Neural progenitor cell (in vitro differentiated cells): ENCODE measurements at regions not wholly inside any gene's neighbourhood (a gene's known extent, or its start where the extent isn't known, plus 50 kb on each side); places are given as distances from the start of the nearest gene placed in this dataset.
A peak's percentile ranks its signal among the peaks of the same experiment; 100 is the strongest.

ENCODE experiments used
- DNase-seq: peaks from one replicate; pipeline ENCODE4 v3.0.0-alpha.2; 2016; ENCODE audit warnings: low spot score
- H2AFZ ChIP-seq: fragments of 200-600 bp; sonication (generic); replicated peaks from 2 replicates; pipeline ENCODE4 v1.6.1; 2016; ENCODE audit warnings: antibody characterized with exemption
- H3F3A ChIP-seq: fragments of 200-600 bp; sonication (generic); 2 replicates; pipeline ENCODE4 v1.6.1; 2016; ENCODE audit warnings: antibody characterized with exemption, low read depth
- H3K27ac ChIP-seq: fragments of 200-600 bp; sonication (generic); 2 replicates; pipeline ENCODE4 v1.5.1; 2016; ENCODE audit warnings: mild to moderate bottlenecking
- H3K27me3 ChIP-seq: fragments of 200-600 bp; sonication (generic); 2 replicates; pipeline ENCODE4 v1.6.1; 2016; ENCODE audit warnings: mild to moderate bottlenecking, moderate library complexity
- H3K36me3 ChIP-seq: fragments of 200-600 bp; sonication (generic); 2 replicates; pipeline ENCODE4 v1.5.1; 2016
- H3K4me1 ChIP-seq: fragments of 200-600 bp; sonication (generic); 2 replicates; pipeline ENCODE4 v1.6.1; 2016; ENCODE audit warnings: mixed run types
- H3K4me2 ChIP-seq: fragments of 200-600 bp; sonication (generic); 2 replicates; pipeline ENCODE4 v1.6.1; 2016
- H3K4me3 ChIP-seq: fragments of 200-600 bp; sonication (generic); 2 replicates; pipeline ENCODE4 v1.5.1; 2016
- H3K79me2 ChIP-seq: fragments of 200-600 bp; sonication (generic); 2 replicates; pipeline ENCODE4 v1.6.1; 2016; ENCODE audit warnings: low read depth
- H3K9ac ChIP-seq: fragments of 200-600 bp; sonication (generic); 2 replicates; pipeline ENCODE4 v1.6.1; 2016
- H3K9me3 ChIP-seq: fragments of 200-600 bp; sonication (generic); 2 replicates; pipeline ENCODE4 v1.5.1; 2016; ENCODE audit warnings: low read depth
- H4K20me1 ChIP-seq: fragments of 200-600 bp; sonication (generic); 2 replicates; pipeline ENCODE4 v1.6.1; 2016; ENCODE audit warnings: low read depth
- H3K27ac Mint-ChIP-seq: 3 replicates; pipeline ENCODE4 v1.8.0; 2021; ENCODE audit warnings: mixed read lengths
- H3K27me3 Mint-ChIP-seq: 2 replicates; pipeline ENCODE4 v1.8.0; 2022; ENCODE audit warnings: low read depth, mild to moderate bottlenecking, inconsistent platforms, moderate library complexity, mixed read lengths; ENCODE audit not compliant: insufficient read depth
- H3K36me3 Mint-ChIP-seq: 3 replicates; pipeline ENCODE4 v1.8.0; 2021; ENCODE audit warnings: mixed read lengths
- H3K4me1 Mint-ChIP-seq: 3 replicates; pipeline ENCODE4 v1.8.0; 2021; ENCODE audit warnings: mixed read lengths
- H3K4me3 Mint-ChIP-seq: 3 replicates; pipeline ENCODE4 v1.8.0; 2021; ENCODE audit warnings: mild to moderate bottlenecking, moderate library complexity, mixed read lengths
- H3K9me3 Mint-ChIP-seq: 3 replicates; pipeline ENCODE4 v1.8.0; 2020; ENCODE audit warnings: mixed read lengths
- EZH2 ChIP-seq: fragments of 200-600 bp; sonication (generic); IDR thresholded peaks from 2 replicates; pipeline ENCODE4 v1.6.1; 2017; ENCODE audit warnings: antibody characterized with exemption, mild to moderate bottlenecking, moderate library complexity
- EZH2phosphoT487 ChIP-seq: fragments of 200-600 bp; sonication (generic); IDR thresholded peaks from 2 replicates; pipeline ENCODE4 v1.6.1; 2017; ENCODE audit warnings: antibody characterized with exemption
- TF ChIP-seq, protein P1 (sequence below): fragments of 200-600 bp; sonication (generic); IDR thresholded peaks from 2 replicates; pipeline ENCODE4 v1.5.1; 2017; ENCODE audit warnings: antibody characterized with exemption, mild to moderate bottlenecking

DNA sequence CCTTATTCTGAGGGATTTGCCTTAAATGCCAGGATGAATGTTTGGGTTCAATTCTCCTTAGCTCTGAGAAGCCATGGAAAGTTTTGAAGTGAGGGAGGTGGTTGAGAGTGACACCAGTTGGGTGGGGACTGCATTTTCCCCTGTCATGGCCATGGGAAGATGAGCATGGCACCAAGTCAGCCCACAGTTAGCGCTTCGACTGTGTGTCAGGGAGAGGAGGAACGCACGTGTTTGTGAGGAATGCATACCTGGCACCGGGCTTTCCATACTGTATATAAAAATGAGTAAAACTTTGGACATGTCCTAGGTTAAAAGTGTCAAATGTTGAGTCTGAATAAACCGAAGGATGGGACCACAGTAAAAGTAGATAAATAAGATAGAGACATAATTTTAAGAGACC lies 187.5 kb upstream of the KL start:
- H4K20me1 ChIP-seq, result no peaks in the 10 kb centered on the region
- H2AFZ ChIP-seq, result no peak overlapping the region
- no peaks in the 10 kb centered on the region for H3K9me3 ChIP-seq
- H3K9ac ChIP-seq, result no peak overlapping the region
- no peak for TF ChIP-seq EZH2phosphoT487
- H3K4me2 ChIP-seq, result no peak overlapping the region
- H3K36me3 ChIP-seq, result no peaks in the 10 kb centered on the region
- H3K27me3 Mint-ChIP-seq, result peaks cover 3% of the 10 kb centered on the region
- H3K4me1 Mint-ChIP-seq, result peaks cover 26% of the 10 kb centered on the region
- H3K4me3 ChIP-seq, result no peak overlapping the region
- H3K79me2 ChIP-seq, result no peaks in the 10 kb centered on the region
- no peaks in the 10 kb centered on the region for H3K36me3 Mint-ChIP-seq
- no peaks in the 10 kb centered on the region for H3F3A ChIP-seq
- H3K4me1 ChIP-seq, result peaks cover 12% of the 10 kb centered on the region
- H3K4me3 Mint-ChIP-seq, result no peak overlapping the region
- no peak overlapping the region for H3K27ac ChIP-seq
- no peak for DNase-seq
- peaks cover 5% of the 10 kb centered on the region for H3K9me3 Mint-ChIP-seq
- no peaks in the 10 kb centered on the region for H3K27me3 ChIP-seq
- H3K27ac Mint-ChIP-seq, result no peak overlapping the region

DNA sequence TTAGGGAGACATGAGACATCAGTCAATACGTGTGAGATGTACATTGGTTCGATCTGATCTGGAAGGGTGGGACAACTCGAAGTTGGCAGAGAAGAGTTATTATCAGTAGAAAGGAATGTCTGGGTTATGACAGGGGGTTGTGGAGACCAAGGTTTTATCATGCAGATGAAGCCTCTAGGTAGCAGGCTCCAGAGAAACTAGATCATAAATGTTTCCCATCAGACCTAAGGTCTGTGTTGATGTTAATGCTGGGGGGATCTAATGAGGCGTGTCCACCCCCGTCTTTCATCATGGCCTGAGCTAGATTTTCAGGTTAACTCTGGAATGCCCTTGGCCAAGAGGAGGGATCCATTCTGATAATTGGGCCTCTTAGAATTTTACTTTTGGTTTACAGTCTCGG lies 187.0 kb upstream of the KL start:
- no peaks in the 10 kb centered on the region for H3K9me3 ChIP-seq
- H3K36me3 ChIP-seq, result no peaks in the 10 kb centered on the region
- H2AFZ ChIP-seq, result peak overlapping the region; percentile 48
- H3K4me2 ChIP-seq, result no peak overlapping the region
- H3K9ac ChIP-seq, result no peak overlapping the region
- H3K4me1 ChIP-seq, result peaks cover 12% of the 10 kb centered on the region
- Mint-ChIP-seq H3K27ac (peak overlapping the region; percentile 0), H3K36me3 (no peaks in the 10 kb centered on the region), H3K4me3 (no peak overlapping the region), H3K27me3 (peaks cover 3% of the 10 kb centered on the region), H3K4me1 (peaks cover 26% of the 10 kb centered on the region), H3K9me3 (peaks cover 8% of the 10 kb centered on the region)
- no peaks in the 10 kb centered on the region for H3K79me2 ChIP-seq
- no peak for TF ChIP-seq EZH2phosphoT487
- no peak for TF ChIP-seq EZH2
- TF ChIP-seq, protein P1, sequence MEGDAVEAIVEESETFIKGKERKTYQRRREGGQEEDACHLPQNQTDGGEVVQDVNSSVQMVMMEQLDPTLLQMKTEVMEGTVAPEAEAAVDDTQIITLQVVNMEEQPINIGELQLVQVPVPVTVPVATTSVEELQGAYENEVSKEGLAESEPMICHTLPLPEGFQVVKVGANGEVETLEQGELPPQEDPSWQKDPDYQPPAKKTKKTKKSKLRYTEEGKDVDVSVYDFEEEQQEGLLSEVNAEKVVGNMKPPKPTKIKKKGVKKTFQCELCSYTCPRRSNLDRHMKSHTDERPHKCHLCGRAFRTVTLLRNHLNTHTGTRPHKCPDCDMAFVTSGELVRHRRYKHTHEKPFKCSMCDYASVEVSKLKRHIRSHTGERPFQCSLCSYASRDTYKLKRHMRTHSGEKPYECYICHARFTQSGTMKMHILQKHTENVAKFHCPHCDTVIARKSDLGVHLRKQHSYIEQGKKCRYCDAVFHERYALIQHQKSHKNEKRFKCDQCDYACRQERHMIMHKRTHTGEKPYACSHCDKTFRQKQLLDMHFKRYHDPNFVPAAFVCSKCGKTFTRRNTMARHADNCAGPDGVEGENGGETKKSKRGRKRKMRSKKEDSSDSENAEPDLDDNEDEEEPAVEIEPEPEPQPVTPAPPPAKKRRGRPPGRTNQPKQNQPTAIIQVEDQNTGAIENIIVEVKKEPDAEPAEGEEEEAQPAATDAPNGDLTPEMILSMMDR, result no peak
- H3F3A ChIP-seq, result no peaks in the 10 kb centered on the region
- H3K27ac ChIP-seq, result no peak overlapping the region
- no peaks in the 10 kb centered on the region for H3K27me3 ChIP-seq
- DNase-seq, result no peak
- H4K20me1 ChIP-seq, result no peaks in the 10 kb centered on the region
- H3K4me3 ChIP-seq, result no peak overlapping the region

DNA sequence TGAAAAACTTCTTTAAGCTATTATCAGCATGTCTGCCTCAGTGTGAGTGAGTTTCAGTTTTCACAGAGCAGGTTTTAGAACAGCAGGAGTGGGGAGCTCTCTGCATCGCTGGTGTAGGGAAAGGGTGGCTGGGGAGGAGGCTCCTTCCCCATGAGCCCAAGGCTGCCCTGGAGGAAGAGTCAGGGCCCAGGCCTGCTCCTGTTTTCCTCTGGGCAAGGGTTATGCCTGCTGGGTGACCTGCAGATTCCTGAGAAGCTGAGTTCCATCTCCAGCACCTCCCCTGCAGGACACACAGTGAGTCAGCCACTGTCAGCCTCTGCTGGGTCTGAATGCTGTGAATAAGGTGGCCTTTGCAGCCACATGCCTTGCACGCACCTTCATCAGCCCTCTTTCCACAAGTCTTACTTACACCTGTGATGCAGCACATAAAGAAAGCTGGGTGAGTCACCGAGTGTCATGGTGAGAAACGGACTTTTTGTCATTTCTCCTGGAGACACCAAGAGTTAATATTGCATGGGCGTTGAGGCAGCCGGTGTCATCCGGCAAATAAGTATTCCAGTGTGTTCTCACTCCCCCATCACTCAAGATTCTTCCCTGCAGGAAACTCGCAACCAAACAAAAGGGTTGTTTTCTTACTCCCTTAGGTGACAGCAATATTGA lies 186.4 kb upstream of the KL start:
- no peak overlapping the region for H3K27ac ChIP-seq
- peak overlapping the region; percentile 16 for H3K27ac Mint-ChIP-seq

More for the DNA sequence above, 186.4 kb upstream of the KL start:
- Histone ChIP-seq H4K20me1 (no peaks in the 10 kb centered on the region), H3F3A (no peaks in the 10 kb centered on the region), H3K4me1 (peaks cover 10% of the 10 kb centered on the region), H3K4me3 (no peak overlapping the region), H3K9ac (no peak overlapping the region), H3K9me3 (no peaks in the 10 kb centered on the region), H2AFZ (peak overlapping the region; percentile 48), H3K27me3 (no peaks in the 10 kb centered on the region), H3K36me3 (no peaks in the 10 kb centered on the region), H3K4me2 (no peak overlapping the region), H3K79me2 (no peaks in the 10 kb centered on the region)
- Mint-ChIP-seq H3K4me3 (no peak overlapping the region), H3K9me3 (peaks cover 8% of the 10 kb centered on the region), H3K27me3 (peaks cover 3% of the 10 kb centered on the region), H3K4me1 (peaks cover 22% of the 10 kb centered on the region), H3K36me3 (no peaks in the 10 kb centered on the region)
- TF ChIP-seq EZH2phosphoT487 (no peak), EZH2 (no peak)
- TF ChIP-seq, protein P1, result no peak
- no peak for DNase-seq
